Activated CD4-positive, alpha-beta T cell treated with anti-CD3 and anti-CD28 coated beads, Interleukin-2, amount 50 U/mL, for 48 hours (primary cell): ENCODE measurements at regions not wholly inside any gene's neighbourhood (a gene's known extent, or its start where the extent isn't known, plus 50 kb on each side); places are given as distances from the start of the nearest gene placed in this dataset.
"Not testable (repeated sequence)": the region's sequence is repeated elsewhere in the genome, so short reads cannot be mapped to it uniquely, and the experiment has no call there.

ENCODE experiments used
- DNase-seq, 2 experiments: peaks; one replicate each; pipeline ENCODE4 v3.0.0-alpha.2; 2020

GRCh38 chrX:39052751-39053150, 251.5 kb downstream of the MID1IP1 start:
- DNase-seq, result no peak

GRCh38 chrX:39058724-39059123, 257.5 kb downstream of the MID1IP1 start:
- DNase-seq, result no peak

- DNase-seq, result no peak
These were observed 258.6 kb downstream of the MID1IP1 start for GRCh38 chrX:39059866-39060265.

- no peak for DNase-seq
These were observed 261.8 kb downstream of the MID1IP1 start for GRCh38 chrX:39063037-39063436.

GRCh38 chrX:39063702-39064101, 262.4 kb downstream of the MID1IP1 start:
- DNase-seq, result no peak

- no peak for DNase-seq
These were observed 264.0 kb downstream of the MID1IP1 start for GRCh38 chrX:39065051-39065871.

- DNase-seq, result no peak
These were observed 266.6 kb downstream of the MID1IP1 start for GRCh38 chrX:39067866-39068265.

GRCh38 chrX:39068634-39069033, 267.4 kb downstream of the MID1IP1 start:
- not testable (repeated sequence) for DNase-seq

- no peak for DNase-seq
These were observed 268.8 kb downstream of the MID1IP1 start for GRCh38 chrX:39070009-39070408.

GRCh38 chrX:39073131-39073530, 271.9 kb downstream of the MID1IP1 start:
- DNase-seq, result no peak

GRCh38 chrX:39096599-39096998, 295.3 kb downstream of the MID1IP1 start:
- DNase-seq, result no peak

GRCh38 chrX:39104745-39105144, 303.5 kb downstream of the MID1IP1 start:
- DNase-seq, result no peak

GRCh38 chrX:39112143-39112542, 310.9 kb downstream of the MID1IP1 start:
- no peak for DNase-seq

- DNase-seq, result no peak
These were observed 313.9 kb downstream of the MID1IP1 start for GRCh38 chrX:39115166-39115565.

GRCh38 chrX:39117101-39117500, 315.8 kb downstream of the MID1IP1 start:
- no peak for DNase-seq

GRCh38 chrX:39121903-39122302, 320.6 kb downstream of the MID1IP1 start:
- no peak for DNase-seq

GRCh38 chrX:39125834-39126233, 324.6 kb downstream of the MID1IP1 start:
- no peak for DNase-seq

- peak; percentile 15 to 19 for DNase-seq
These were observed 332.7 kb downstream of the MID1IP1 start for GRCh38 chrX:39133971-39134370.

- DNase-seq, result no peak
These were observed 336.2 kb downstream of the MID1IP1 start for GRCh38 chrX:39137363-39137954.

GRCh38 chrX:39140581-39140980, 339.3 kb downstream of the MID1IP1 start:
- no peak for DNase-seq

GRCh38 chrX:39144323-39144722, 343.1 kb downstream of the MID1IP1 start:
- DNase-seq, result no peak

- DNase-seq, result no peak
These were observed 343.7 kb downstream of the MID1IP1 start for GRCh38 chrX:39144956-39145355.

- DNase-seq, result no peak
These were observed 344.6 kb downstream of the MID1IP1 start for GRCh38 chrX:39145859-39146258.

- DNase-seq, result peak; percentile 71 to 72
These were observed 348.5 kb downstream of the MID1IP1 start for GRCh38 chrX:39149761-39150160.

- no peak for DNase-seq
These were observed 349.0 kb downstream of the MID1IP1 start for GRCh38 chrX:39150220-39150619.
